ENCODE measurements at regions not wholly inside any gene's neighbourhood (a gene's known extent, or its start where the extent isn't known, plus 50 kb on each side); places are given as distances from the start of the nearest gene placed in this dataset.

DNA sequence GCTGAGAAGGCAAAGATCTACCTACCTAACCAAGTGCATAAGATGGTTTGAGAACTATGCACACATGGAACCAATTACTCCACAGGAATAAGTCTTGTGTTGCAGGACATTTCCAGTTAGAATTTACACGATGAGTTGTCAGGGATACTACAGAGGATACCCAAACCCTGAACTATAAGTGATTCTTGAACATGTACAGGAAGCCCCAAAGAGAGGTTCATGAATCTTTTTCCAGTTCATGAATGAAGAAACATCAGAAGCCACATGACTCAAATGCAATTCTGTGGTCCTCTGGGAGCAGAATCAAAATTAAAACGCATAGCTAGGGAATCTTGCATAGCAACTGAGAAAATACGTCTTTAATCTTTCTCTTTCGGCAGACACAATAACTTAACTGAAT, 114.1 kb upstream of the LMCD1 start:
- no peak for TF ChIP-seq CTCF (IDR thresholded peaks at IDR 0.05)
- no peak for TF ChIP-seq POLR2A (IDR thresholded peaks at IDR 0.05)
- TF ChIP-seq POLR2AphosphoS5 (IDR thresholded peaks at IDR 0.05) = no peak
